Bronchial epithelial cell (primary cell): ENCODE measurements at regions not wholly inside any gene's neighbourhood (a gene's known extent, or its start where the extent isn't known, plus 50 kb on each side); places are given as distances from the start of the nearest gene placed in this dataset.

ENCODE experiments used
- DNase-seq: peaks from one replicate; pipeline ENCODE4 v3.0.0-alpha.2; 2010; ENCODE audit warnings: low read depth
- FAIRE-seq: peaks from 2 replicates; lab custom pipeline; 2011; peaks lifted over from hg19 to GRCh38; lab: Jason Lieb, UNC
- H3K27me3 ChIP-seq: 2 replicates; pipeline ENCODE4 v1.5.1; 2011; ENCODE audit warnings: low read length; ENCODE audit not compliant: control insufficient read depth, insufficient read depth
- H3K36me3 ChIP-seq: 2 replicates; pipeline ENCODE4 v1.5.1; 2011; ENCODE audit warnings: low read length; ENCODE audit not compliant: control insufficient read depth, insufficient read depth
- H3K4me3 ChIP-seq: 2 replicates; pipeline ENCODE4 v1.5.1; 2011; ENCODE audit warnings: mild to moderate bottlenecking, low read depth, low read length, control low read depth
- TF ChIP-seq, protein P1 (sequence below): IDR thresholded peaks from 2 replicates; pipeline ENCODE4 v1.5.1; 2011; ENCODE audit warnings: mild to moderate bottlenecking, moderate library complexity, low read length, control low read depth, inconsistent platforms; ENCODE audit not compliant: insufficient read depth, severe bottlenecking

DNA sequence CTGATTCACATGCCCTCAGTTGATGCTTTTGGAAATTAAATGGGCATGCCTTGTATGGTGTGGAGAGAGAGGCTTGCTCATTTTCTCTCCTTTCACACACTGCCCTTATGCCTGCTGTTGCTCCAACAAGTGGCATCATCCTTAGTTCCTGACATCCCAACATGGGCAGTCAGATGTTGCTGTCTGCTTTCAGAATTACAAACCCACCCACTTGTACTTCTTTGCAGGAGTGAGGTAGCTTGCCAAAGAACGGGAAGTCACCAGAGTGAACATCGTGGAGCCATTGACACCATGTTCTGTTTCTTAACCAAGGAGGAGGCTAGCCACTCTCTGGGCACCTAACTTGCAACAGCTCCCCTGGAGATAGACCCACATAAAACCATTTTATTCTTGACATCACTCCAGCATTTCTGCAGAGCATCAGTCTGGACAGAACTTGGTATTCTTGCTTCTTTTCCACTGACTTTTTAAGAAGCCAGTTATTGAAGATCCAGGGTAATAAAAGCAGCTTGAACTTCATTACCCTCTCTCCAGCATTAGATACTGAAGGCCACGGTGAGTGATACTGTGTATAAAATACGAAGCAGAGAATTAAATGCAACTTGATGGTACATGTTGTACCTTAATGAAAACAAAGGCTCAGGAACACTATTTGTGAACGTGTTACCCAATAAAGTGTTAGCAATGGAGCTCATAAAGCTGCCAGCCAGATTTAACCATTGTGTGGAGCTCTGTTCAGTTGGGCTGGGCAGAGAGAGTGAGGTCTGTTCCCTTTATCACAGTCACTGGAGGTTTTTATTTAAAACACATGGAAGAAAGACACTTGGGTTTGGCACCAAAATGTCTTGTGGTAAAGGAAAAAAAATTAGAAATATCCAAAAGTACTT, 195.8 kb upstream of the HABP2 start:
- Histone ChIP-seq H3K4me3 (no peak overlapping the region), H3K27me3 (no peaks in the 10 kb centered on the region), H3K36me3 (no peaks in the 10 kb centered on the region)
- DNase-seq (no peak), FAIRE-seq (no peak)
- TF ChIP-seq, protein P1, sequence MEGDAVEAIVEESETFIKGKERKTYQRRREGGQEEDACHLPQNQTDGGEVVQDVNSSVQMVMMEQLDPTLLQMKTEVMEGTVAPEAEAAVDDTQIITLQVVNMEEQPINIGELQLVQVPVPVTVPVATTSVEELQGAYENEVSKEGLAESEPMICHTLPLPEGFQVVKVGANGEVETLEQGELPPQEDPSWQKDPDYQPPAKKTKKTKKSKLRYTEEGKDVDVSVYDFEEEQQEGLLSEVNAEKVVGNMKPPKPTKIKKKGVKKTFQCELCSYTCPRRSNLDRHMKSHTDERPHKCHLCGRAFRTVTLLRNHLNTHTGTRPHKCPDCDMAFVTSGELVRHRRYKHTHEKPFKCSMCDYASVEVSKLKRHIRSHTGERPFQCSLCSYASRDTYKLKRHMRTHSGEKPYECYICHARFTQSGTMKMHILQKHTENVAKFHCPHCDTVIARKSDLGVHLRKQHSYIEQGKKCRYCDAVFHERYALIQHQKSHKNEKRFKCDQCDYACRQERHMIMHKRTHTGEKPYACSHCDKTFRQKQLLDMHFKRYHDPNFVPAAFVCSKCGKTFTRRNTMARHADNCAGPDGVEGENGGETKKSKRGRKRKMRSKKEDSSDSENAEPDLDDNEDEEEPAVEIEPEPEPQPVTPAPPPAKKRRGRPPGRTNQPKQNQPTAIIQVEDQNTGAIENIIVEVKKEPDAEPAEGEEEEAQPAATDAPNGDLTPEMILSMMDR, result no peak

DNA sequence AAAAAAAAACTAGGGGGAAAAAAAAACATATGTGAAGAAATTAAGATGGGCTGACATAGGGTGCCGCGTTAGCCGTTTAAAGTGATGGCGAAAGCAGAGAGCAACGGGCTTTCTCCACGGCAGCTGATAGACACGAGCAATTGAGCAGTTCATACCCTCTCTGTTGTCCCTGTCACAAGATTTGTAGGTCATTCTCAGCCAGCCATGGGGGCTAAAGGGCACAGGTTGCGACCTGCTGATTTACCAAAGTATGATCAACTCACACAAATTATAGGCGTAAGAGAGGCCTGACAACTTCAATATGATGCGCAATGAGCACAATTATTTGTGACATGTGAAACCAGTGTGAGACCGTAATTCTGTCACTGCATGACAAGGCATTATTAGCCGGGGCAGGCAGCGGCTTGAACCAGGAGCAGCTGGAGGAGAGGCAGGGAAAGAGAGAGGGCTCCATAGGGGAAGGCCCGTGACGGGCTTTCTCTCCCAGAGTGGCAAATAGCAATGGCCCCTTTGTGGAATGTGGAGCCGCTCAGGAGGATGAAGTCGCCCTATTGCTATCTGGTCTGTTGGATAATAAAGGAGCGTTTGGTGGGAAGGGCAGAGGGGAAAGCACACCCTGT, 195.1 kb upstream of the HABP2 start:
- H3K36me3 ChIP-seq, result no peaks in the 10 kb centered on the region
- TF ChIP-seq, protein P1, result no peak
- no peak overlapping the region for H3K4me3 ChIP-seq
- FAIRE-seq, result no peak
- H3K27me3 ChIP-seq, result no peaks in the 10 kb centered on the region
- no peak for DNase-seq

DNA sequence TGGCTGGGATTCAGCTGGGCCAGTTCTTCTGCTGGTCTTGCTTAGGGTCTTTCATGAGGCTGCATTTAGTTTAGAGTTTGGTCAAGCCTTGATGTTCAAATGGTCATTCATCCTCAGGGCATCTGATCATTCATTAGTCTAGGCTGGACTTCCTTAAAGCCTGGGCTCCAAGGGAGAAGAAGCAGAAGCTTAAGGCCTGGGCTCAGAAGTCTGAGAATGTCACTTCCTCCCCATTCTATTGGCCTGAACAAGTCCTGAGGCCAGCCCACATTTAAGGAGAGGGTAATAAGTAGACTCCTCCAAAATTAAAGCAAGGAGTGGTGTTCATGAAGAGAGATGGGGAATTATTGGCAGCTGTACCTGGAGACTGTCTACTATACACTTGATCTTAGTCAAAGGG, 193.2 kb upstream of the HABP2 start:
- Histone ChIP-seq H3K36me3 (no peaks in the 10 kb centered on the region), H3K4me3 (no peak overlapping the region), H3K27me3 (no peaks in the 10 kb centered on the region)
- TF ChIP-seq, protein P1, result no peak
- DNase-seq (no peak), FAIRE-seq (no peak)

DNA sequence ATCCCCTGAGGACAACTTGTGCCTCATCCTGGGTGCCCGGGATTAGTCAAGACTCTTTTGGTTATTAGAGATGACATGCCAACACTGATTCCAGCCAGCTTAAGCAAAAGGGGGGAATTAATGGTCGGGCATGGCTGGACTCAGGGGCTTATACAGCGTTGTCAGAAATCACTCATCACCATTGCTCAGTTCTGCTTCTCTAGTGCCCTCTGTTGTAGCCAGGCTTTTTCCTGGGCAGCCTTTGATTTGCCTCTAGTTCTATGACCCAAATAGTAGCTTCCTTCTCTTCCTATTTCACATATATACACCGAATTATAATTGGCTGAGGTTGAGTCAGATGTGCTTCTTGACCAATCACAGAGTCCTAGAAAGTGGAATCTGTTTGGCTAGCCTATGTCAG, 192.0 kb upstream of the HABP2 start:
- H3K36me3 ChIP-seq, result no peaks in the 10 kb centered on the region
- TF ChIP-seq, protein P1, result no peak
- no peaks in the 10 kb centered on the region for H3K27me3 ChIP-seq
- no peak overlapping the region for H3K4me3 ChIP-seq
- DNase-seq (no peak), FAIRE-seq (no peak)

DNA sequence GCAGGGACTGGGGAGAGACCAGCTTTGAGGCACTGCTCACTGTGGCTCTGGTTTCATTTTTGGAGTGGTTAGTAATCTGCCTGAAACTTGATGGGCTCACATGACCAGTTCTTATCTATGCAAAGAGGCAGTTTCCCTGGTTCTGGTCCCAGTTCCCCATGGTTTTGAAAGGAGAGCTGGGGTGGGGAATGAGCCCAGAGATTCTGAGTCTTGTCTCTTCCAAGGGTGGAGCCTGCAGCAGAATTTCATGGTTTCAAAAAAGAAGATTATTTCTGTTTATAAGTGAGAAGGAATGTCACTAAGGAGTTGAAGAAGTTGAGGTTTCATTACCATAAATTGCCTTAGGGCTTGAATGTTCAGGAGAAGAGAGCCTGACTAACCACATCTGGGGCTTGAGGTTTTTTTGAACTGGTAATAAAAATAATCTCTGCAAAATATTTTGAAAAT, 190.2 kb upstream of the HABP2 start:
- no peak overlapping the region for H3K4me3 ChIP-seq
- FAIRE-seq (no peak), DNase-seq (peak; percentile 41)
- no peaks in the 10 kb centered on the region for H3K27me3 ChIP-seq
- no peaks in the 10 kb centered on the region for H3K36me3 ChIP-seq
- TF ChIP-seq, protein P1, result no peak
